ENCODE measurements at regions not wholly inside any gene's neighbourhood (a gene's known extent, or its start where the extent isn't known, plus 50 kb on each side); places are given as distances from the start of the nearest gene placed in this dataset.
"Not testable (repeated sequence)": the region's sequence is repeated elsewhere in the genome, so short reads cannot be mapped to it uniquely, and the experiment has no call there.

GRCh38 chr1:59188413-59189213 lies 108.3 kb upstream of the FGGY start:
- no peak for DNase-seq

DNA sequence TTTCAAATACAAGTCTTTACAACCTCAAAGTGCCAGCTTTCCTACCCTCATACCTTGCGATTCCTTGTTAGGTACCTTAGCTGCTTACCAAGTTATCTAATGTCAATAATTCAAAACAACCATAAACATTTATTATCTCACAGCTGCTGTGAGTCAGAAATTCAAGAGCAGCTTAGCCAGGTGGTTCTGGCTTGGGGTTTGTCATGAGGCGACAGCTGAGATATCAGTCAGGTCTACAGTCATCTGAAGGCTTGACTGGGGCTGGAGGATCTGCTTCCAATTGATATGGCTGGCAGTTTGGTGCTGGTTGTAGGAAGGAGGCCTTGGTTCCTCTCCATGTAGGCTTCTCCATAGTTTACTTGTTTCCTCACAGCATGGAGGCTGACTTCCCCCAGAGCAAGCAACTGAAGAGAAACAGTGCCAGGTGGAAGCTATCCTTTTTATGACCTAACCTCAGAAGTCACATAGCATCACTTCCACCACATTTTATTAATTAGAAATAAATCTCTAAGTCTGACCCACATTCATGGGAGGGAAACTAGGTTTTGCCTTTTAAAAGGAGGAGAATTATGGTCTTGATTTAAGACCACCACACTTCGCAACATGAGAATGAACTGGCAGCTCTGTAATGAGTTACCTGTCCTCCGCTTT lies 103.3 kb upstream of the FGGY start:
- DNase-seq: no peak

- no peak for DNase-seq
These were observed 102.3 kb upstream of the FGGY start for GRCh38 chr1:59194621-59195020.

GRCh38 chr1:59195151-59195550 lies 101.7 kb upstream of the FGGY start:
- DNase-seq: no peak

DNA sequence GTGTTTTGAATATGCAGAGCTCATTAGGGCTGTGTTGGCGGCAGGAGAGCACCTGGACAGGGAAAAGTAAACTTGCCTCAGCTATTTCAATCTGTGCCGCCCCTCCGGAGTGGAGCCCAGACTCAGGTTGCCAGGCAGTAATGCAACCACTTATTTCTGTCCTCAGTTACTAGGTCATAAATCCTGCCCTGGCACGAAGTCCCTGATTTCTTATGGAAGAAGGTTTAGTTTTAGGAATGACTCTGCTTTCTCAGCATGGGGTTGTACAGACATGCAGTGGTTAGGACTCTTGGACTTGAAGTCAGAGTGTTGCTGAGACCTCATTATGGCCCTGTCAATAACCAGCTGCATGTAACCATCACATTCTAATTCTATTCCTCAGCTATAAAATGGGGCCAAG lies 98.3 kb upstream of the FGGY start:
- DNase-seq: peak; percentile 15 to 21

- no peak for DNase-seq
These were observed 97.7 kb upstream of the FGGY start for GRCh38 chr1:59199147-59199546.

DNA sequence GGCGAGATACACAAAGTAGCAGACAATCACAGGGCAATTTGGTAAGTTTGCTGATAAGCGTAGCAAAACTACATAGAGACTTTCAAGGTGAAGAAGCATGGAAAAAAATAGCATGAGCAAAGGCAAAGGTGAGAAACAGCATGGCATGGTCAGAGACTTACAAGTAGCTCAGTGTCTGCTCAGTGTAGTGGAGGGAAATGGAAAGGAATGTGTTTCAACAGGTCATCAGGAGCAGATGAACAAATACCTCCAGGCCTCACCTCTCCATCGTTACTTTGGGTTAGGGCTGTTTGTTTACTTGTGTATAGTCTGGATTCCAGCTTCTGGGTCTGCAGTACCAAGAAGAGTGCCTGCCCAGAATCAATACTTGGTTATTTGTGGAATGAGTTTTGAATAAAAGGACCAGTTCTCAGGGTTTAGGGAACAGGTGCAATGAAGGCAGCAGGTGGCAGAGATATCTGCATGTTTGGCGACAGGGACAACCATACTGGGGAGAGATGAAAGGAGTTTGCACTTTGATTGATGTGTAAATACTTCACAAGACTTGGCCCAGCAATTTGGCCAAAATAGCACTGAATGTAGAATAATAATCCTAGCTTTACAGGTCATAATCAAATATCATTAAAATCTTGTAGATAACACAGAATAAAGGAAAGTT lies 97.0 kb upstream of the FGGY start:
- peak in 1 of 2 experiments; percentile 41 for DNase-seq

DNA sequence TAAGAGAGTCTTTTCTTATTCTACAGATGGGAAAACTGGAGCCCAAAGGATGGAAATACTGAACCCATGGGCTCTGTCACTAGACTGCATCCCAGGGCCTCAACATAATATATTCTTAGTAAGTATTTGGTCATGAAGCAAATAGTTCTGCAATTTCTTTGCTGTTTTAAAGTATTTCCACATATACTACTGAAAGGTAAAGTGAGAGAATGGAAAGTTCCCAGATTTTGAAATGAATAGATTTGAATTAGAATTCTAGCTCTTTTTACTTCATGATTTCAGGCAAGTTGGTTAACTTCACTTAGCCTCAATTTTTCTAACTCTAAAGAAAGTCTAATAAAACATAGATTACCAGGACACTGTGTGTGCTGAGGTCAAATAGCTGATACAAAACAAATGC lies 95.6 kb upstream of the FGGY start:
- DNase-seq: no peak

DNA sequence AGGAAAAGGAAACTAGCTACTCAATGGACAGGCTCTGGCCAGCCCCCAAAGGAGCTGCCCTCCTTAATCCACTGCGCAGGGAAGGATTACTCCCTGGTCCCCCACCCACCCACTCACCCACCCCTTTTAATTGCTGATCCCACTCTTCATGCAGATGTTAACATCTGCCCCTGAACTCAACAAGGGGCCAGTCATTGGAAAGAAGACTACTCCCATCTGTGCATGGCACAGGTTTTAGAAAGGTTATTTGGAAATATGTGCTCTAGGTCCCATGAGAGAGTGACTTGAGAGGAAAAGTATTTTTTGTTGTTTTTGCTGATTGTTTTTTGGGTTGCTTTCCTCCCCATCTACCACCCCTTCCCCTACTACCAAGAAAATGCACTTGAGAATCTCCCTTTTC lies 94.4 kb upstream of the FGGY start:
- DNase-seq: no peak

GRCh38 chr1:59204001-59204400 lies 92.9 kb upstream of the FGGY start:
- no peak for DNase-seq

- DNase-seq: not testable (repeated sequence)
These were observed 90.3 kb upstream of the FGGY start for GRCh38 chr1:59206616-59207015.

DNA sequence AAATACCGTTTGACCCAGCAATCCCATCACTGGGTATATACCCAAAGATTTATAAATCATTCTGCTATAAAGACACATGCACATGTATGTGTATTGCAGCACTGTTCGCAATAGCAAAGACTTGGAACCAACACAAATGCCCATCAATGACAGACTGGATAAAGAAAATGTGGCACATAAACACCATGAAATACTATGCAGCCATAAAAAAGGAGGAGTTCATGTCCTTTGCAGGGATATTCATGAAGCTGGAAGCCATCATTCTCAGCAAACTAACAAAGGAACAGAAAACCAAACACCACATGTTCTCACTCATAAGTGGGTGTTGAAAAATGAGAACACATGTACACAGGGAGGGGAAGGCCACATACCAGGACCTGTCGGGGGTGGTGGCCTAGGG lies 86.5 kb upstream of the FGGY start:
- DNase-seq: not testable (repeated sequence)

GRCh38 chr1:59212706-59213105 lies 84.2 kb upstream of the FGGY start:
- DNase-seq: no peak

DNA sequence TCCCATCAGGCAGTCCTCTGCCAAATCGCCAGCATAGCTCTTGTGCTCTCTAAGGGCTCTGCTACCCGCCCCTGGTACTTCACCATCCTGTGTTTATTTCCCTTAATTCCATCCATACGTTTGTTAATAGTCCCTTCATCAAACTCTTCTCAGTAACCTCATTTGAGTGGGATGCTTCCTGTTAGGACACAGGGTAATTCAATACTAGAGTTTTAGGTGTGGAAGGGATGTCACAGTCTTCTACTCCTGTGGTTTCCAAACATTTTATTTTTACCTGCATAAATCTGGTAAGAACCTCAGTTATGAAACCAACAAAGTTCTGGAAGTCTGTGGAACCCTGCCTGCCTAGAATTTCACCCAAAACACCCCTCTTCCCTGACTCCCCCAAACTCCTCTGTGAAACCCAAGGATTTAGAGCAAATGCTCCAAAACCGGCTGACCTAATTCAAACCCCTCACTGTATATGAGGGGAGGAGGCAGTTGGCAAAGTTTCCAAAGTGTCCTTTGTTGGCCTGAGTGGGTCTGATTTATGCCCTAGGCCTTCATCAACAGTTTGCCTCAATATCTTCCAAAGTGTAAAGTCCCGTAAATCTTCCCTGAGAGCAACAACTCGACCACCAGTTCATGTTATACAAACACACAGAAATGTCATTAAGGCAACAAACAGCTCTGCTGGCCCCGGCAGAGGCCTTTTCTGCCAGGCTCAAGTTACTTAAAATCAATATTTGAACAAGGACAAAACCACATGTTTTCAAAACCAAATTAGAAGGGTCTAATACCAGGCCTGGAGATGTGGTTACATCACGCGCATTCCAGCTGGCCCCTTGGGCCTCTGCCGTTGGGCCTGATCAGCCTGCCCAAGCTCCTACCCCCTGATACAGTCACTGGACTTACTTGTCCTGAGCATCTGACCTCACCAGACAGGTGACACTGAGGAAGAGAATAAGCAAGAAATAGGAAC lies 82.4 kb upstream of the FGGY start:
- DNase-seq: peak; percentile 82 to 91

DNA sequence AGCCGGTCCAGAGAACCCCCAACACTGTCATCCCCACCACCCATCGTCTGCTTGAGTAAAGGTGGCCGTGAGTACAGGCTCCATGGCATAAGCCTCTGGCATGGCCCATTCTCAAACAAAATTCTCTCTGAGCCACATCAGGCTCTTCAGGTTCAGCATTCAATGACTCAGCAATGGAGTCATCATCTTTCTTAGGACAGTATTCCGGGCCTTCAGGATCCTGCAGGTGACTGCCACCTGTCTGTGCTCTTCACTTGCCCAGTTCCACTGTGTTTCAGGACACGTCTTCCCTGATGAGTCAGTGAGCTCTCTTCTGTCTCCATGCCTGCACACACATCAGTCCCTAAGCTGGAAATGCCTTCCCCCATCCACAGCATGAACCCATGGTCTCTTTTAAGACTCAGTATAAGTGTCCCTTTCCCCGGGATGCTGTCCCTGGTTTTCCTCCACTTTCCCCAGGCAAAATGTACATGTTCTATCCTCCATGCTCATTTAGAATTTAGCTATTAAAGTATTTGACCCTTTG lies 81.1 kb upstream of the FGGY start:
- no peak for DNase-seq

GRCh38 chr1:59217439-59217838 lies 79.5 kb upstream of the FGGY start:
- not testable (repeated sequence) for DNase-seq

DNA sequence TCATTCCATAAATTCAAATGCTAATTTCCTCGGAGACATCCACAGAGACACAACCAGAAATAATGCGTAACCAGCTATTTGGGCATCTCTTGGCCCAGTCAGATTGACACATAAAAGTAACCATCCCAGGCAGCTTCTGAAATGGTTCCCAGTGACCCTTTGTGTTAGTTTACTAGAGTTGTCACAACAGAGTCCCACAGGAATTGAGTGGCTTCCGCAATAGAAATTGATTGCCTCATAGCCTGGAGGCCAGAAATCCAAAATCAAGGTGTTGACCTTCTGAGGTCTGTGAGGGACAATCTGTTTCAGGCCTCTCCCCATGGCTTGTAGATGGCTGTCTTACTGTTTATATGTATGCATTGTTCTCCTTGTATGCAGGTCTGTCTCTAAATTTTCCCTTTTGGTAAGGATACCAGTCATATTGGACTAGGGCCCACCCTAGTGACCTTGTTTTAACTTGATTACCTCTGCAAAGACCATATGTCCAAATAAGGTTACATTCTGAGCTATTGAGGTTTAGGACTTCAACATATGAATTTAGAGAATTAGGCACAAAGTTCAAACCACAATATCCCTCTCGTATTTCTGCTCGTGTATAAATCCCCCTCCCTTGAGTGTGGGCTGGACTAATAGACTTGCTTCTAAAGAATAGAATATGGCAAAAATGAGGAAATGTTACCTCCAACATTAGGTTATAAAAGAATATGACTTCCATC lies 78.2 kb upstream of the FGGY start:
- DNase-seq: no peak

GRCh38 chr1:59219916-59220315 lies 77.0 kb upstream of the FGGY start:
- DNase-seq: no peak

DNA sequence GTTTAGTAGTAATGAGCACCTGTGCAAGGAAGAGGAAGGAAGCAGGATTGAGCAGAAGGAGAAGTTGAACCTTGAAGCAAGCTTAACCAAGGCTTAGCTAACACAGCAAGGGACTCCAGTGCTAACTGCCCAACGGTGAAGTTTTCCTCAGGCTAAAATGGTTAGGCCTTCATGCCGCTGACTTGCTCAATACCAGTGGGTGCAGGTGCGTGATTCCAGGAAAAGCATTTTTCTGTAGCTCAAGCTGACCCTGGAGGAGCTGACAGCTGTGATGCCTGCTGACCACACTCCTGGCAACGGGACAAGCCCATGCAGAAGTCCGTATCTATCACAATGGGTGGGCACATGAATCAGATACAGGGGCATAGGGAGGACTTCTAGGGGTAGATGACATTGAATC lies 76.5 kb upstream of the FGGY start:
- DNase-seq: no peak

DNA sequence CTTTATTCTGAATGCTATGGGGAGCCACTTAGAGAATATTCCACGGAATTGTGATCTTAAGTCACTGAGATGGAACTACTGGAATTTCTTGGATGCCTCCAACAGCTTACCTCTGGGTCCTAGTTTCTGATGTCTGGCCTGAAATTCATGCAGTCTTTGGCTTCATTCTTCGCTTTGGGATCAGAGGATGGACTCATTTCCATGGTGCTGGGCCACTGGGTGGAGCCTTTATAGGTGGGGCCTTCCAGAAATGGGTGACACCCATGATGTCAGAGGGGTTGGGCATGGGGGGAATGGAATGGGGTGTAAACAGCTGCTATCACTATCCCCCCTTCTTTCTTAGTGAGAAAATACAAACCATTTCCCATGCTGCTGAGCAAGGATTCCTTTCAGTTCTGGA lies 73.7 kb upstream of the FGGY start:
- no peak for DNase-seq

- DNase-seq: no peak
These were observed 72.8 kb upstream of the FGGY start for GRCh38 chr1:59223989-59224634.

All from NCI-H526 (cell line).